IMR-90 (cell line): ENCODE measurements at regions not wholly inside any gene's neighbourhood (a gene's known extent, or its start where the extent isn't known, plus 50 kb on each side); places are given as distances from the start of the nearest gene placed in this dataset.

Experiments
- ATAC-seq: fragments of 200-7000 bp; cut with Tn5 transposase; 2 replicates; pipeline ENCODE4 v1.9.1; 2020; ENCODE audit warnings: low read depth, mild to moderate bottlenecking, moderate library complexity
- BruUV-seq: library from RNA; stranded (reverse); fragments of 400-500 nt; replicated peaks from 2 replicates; lab custom pipeline; 2021; lab: Mats Ljungman, UMichigan
- CTCF ChIA-PET: fragments of 300-600 bp; formaldehyde crosslinking; extraction: SDS; loops from one replicate; lab custom pipeline; 2021; ENCODE audit warnings: antibody characterized with exemption; lab: Yijun Ruan, JAX
- POLR2A ChIA-PET: fragments of 300-600 bp; sonication (Branson Sonifier 250); formaldehyde crosslinking; loops from one replicate; lab custom pipeline; 2022; ENCODE audit warnings: antibody characterized with exemption; ENCODE audit not compliant: unreplicated experiment; lab: Charles Lee
- DNase-seq: peaks from one replicate; pipeline ENCODE4 v3.0.0; 2013
- H2AFZ ChIP-seq: replicated peaks from 2 replicates; pipeline ENCODE3; 2013; ENCODE audit warnings: low read length, mild to moderate bottlenecking; ENCODE audit not compliant: poor library complexity
- H2AK5ac ChIP-seq: 2 replicates; pipeline ENCODE4 v1.6.1; 2013; ENCODE audit warnings: low read depth, low read length, inconsistent platforms
- H2AK9ac ChIP-seq: replicated peaks from 2 replicates; pipeline ENCODE3; 2013; ENCODE audit warnings: mild to moderate bottlenecking, low read depth, low read length, moderate library complexity; ENCODE audit not compliant: poor library complexity
- H2BK120ac ChIP-seq: 2 replicates; pipeline ENCODE4 v1.6.1; 2013; ENCODE audit warnings: low read depth, low read length, inconsistent platforms
- H2BK15ac ChIP-seq: 3 replicates; pipeline ENCODE4 v1.6.1; 2013; ENCODE audit warnings: low read depth, low read length, inconsistent platforms
- H2BK20ac ChIP-seq: 2 replicates; pipeline ENCODE4 v1.6.1; 2013; ENCODE audit warnings: low read depth, mild to moderate bottlenecking, inconsistent platforms, low read length, moderate library complexity
- H2BK5ac ChIP-seq: 2 replicates; pipeline ENCODE4 v1.6.1; 2013; ENCODE audit warnings: mild to moderate bottlenecking, low read depth, low read length, inconsistent platforms; ENCODE audit not compliant: poor library complexity, severe bottlenecking
- H3K14ac ChIP-seq: replicated peaks from 2 replicates; pipeline ENCODE4 v1.6.1; 2013; ENCODE audit warnings: low read depth, low read length, inconsistent platforms
- H3K18ac ChIP-seq: 2 replicates; pipeline ENCODE4 v1.6.1; 2013; ENCODE audit warnings: low read depth, low read length, control low read depth
- H3K23ac ChIP-seq: 2 replicates; pipeline ENCODE4 v1.6.1; 2013; ENCODE audit warnings: low read depth, low read length, inconsistent platforms
- H3K27ac ChIP-seq: 2 replicates; pipeline ENCODE4 v1.5.1; 2013; ENCODE audit warnings: mild to moderate bottlenecking, control low read depth, low read length; ENCODE audit not compliant: insufficient read depth
- H3K27me3 ChIP-seq: 2 replicates; pipeline ENCODE4 v1.6.1; 2013; ENCODE audit warnings: low read length; ENCODE audit not compliant: control insufficient read depth, insufficient read depth
- H3K36me3 ChIP-seq: 2 replicates; pipeline ENCODE4 v1.6.1; 2013; ENCODE audit warnings: low read length, mixed read lengths; ENCODE audit not compliant: control insufficient read depth, insufficient read depth
- H3K4ac ChIP-seq: 2 replicates; pipeline ENCODE4 v1.6.1; 2013; ENCODE audit warnings: low read depth, low read length, inconsistent platforms
- H3K4me1 ChIP-seq: 2 replicates; pipeline ENCODE4 v1.6.1; 2013; ENCODE audit warnings: low read length, mixed read lengths; ENCODE audit not compliant: control insufficient read depth, insufficient read depth
- H3K4me2 ChIP-seq: 2 replicates; pipeline ENCODE4 v1.6.1; 2013; ENCODE audit warnings: low read depth, mild to moderate bottlenecking, control low read depth, low read length, moderate library complexity
- H3K4me3 ChIP-seq: 2 replicates; pipeline ENCODE4 v1.5.1; 2013; ENCODE audit warnings: low read depth, mild to moderate bottlenecking, control low read depth, low read length, moderate library complexity; ENCODE audit not compliant: insufficient read depth
- H3K56ac ChIP-seq: 2 replicates; pipeline ENCODE4 v1.6.1; 2013; ENCODE audit warnings: low read length, inconsistent platforms; ENCODE audit not compliant: insufficient read depth; ENCODE audit errors: extremely low read depth
- H3K79me1 ChIP-seq, 2 experiments: 2 replicates each; pipeline ENCODE4 v1.6.1; 2013; ENCODE audit warnings: low read length in 2 of 2, inconsistent platforms in 1 of 2, low read depth in 1 of 2
- H3K9ac ChIP-seq: 2 replicates; pipeline ENCODE4 v1.6.1; 2013; ENCODE audit warnings: low read depth, low read length, control low read depth
- H3K9me1 ChIP-seq: 2 replicates; pipeline ENCODE4 v1.6.1; 2013; ENCODE audit warnings: low read length, inconsistent platforms; ENCODE audit not compliant: insufficient read depth
- H3K9me3 ChIP-seq: 2 replicates; pipeline ENCODE4 v1.6.1; 2013; ENCODE audit warnings: low read length; ENCODE audit not compliant: control insufficient read depth, insufficient read depth
- H4K20me1 ChIP-seq: 2 replicates; pipeline ENCODE4 v1.6.1; 2013; ENCODE audit warnings: low read length, inconsistent platforms; ENCODE audit not compliant: insufficient read depth
- H4K5ac ChIP-seq: 2 replicates; pipeline ENCODE4 v1.6.1; 2013; ENCODE audit warnings: mild to moderate bottlenecking, low read depth, low read length, control low read depth
- H4K8ac ChIP-seq, 2 experiments: 2 replicates each; pipeline ENCODE4 v1.6.1; 2013; ENCODE audit warnings: low read depth in 2 of 2, low read length in 2 of 2, control low read depth in 1 of 2, inconsistent platforms in 1 of 2
- H4K91ac ChIP-seq: 2 replicates; pipeline ENCODE4 v1.6.1; 2013; ENCODE audit warnings: low read depth, low read length, inconsistent platforms; ENCODE audit not compliant: insufficient read depth
- BHLHE40 ChIP-seq: fragments of 150-350 bp; IDR thresholded peaks from 2 replicates; pipeline ENCODE4 v1.6.1; 2016; ENCODE audit warnings: mild to moderate bottlenecking, low read depth, low read length
- CEBPB ChIP-seq: IDR thresholded peaks from 2 replicates; pipeline ENCODE4 v1.6.1; 2012; ENCODE audit warnings: low read depth, low read length, improper control_type of control experiment
- ELK1 ChIP-seq: fragments of 150-350 bp; IDR thresholded peaks from 2 replicates; pipeline ENCODE4 v1.6.1; 2016; ENCODE audit warnings: low read depth, mild to moderate bottlenecking, low read length, moderate library complexity, borderline replicate concordance
- FOS ChIP-seq: fragments of 150-350 bp; IDR thresholded peaks from 2 replicates; pipeline ENCODE4 v1.6.1; 2016; ENCODE audit warnings: low read depth, low read length
- MAFK ChIP-seq: IDR thresholded peaks from 2 replicates; pipeline ENCODE4 v1.6.1; 2012; ENCODE audit warnings: low read depth, low read length, improper control_type of control experiment
- MAZ ChIP-seq: IDR thresholded peaks from 2 replicates; pipeline ENCODE4 v1.6.1; 2012; ENCODE audit warnings: low read depth, mild to moderate bottlenecking, low read length, improper control_type of control experiment, moderate library complexity, borderline replicate concordance
- MXI1 ChIP-seq: IDR thresholded peaks from 2 replicates; pipeline ENCODE4 v1.6.1; 2012; ENCODE audit warnings: low read depth, mild to moderate bottlenecking, low read length, moderate library complexity, borderline replicate concordance
- NFE2L2 ChIP-seq: fragments of 150-350 bp; IDR thresholded peaks from 2 replicates; pipeline ENCODE4 v1.6.1; 2016; ENCODE audit warnings: low read depth, mild to moderate bottlenecking, low read length
- POLR2A ChIP-seq: IDR thresholded peaks from 2 replicates; pipeline ENCODE4 v1.6.1; 2012; ENCODE audit warnings: mild to moderate bottlenecking, low read depth, low read length
- RAD21 ChIP-seq: IDR thresholded peaks from 2 replicates; pipeline ENCODE4 v1.6.1; 2012; ENCODE audit warnings: low read length, improper control_type of control experiment
- RCOR1 ChIP-seq: IDR thresholded peaks from 2 replicates; pipeline ENCODE4 v1.6.1; 2012; ENCODE audit warnings: mild to moderate bottlenecking, low read length, improper control_type of control experiment; ENCODE audit not compliant: insufficient replicate concordance
- RFX5 ChIP-seq: IDR thresholded peaks from 2 replicates; pipeline ENCODE4 v1.8.0; 2012; ENCODE audit warnings: low read depth, mild to moderate bottlenecking, low read length, moderate library complexity
- SMC3 ChIP-seq: fragments of 150-350 bp; IDR thresholded peaks from 2 replicates; pipeline ENCODE4 v1.6.1; 2016; ENCODE audit warnings: low read depth, mild to moderate bottlenecking, antibody characterized with exemption, low read length, moderate library complexity
- USF2 ChIP-seq: fragments of 150-350 bp; IDR thresholded peaks from 2 replicates; pipeline ENCODE4 v1.6.1; 2017; ENCODE audit warnings: mild to moderate bottlenecking, antibody characterized with exemption, low read length, low read depth
- WGBS, 2 experiments: methylation state at CpG; one replicate each; pipeline versions ENCODE4 v1.1.5 to v1.1.7; 2013; ENCODE audit warnings: missing lambda C conversion rate in 2 of 2; ENCODE audit not compliant: insufficient read length in 1 of 2; ENCODE audit errors: extremely low coverage in 2 of 2; 5-methylcytosine and 5-hydroxymethylcytosine counted together
- dilution Hi-C: fragments of 300-500 bp; cut with HindIII; formaldehyde crosslinking; loops from one replicate; pipeline ENCODE4 v1.14.3; 2018; ENCODE audit warnings: low sequenced_read_pairs; ENCODE audit not compliant: unreplicated experiment
- in situ Hi-C: fragments of 300-500 bp; cut with MboI; formaldehyde crosslinking; loops from 3 replicates; pipeline ENCODE4 v1.14.3; 2019; ENCODE audit warnings: low sequenced_read_pairs, inconsistent platforms, mixed read lengths
- intact Hi-C: fragments of 100-400 bp; cut with micrococcal nuclease; formaldehyde crosslinking; loops from 2 replicates; pipeline ENCODE4 v1.10.0; 2022

- Histone ChIP-seq H4K8ac (peak overlapping the region in 1 of 2 experiments; percentile 48; a peak in 2 of 4 replicates), H3K4me3 (no peak overlapping the region), H4K91ac (no peak overlapping the region; the same call in 1 of the 2 replicates), H2BK5ac (peak overlapping the region; percentile 79), H2BK120ac (peak overlapping the region; percentile 64; the same call in 1 of the 2 replicates), H3K56ac (no peak overlapping the region; the same call in 1 of the 2 replicates), H2AFZ (no peak overlapping the region), H3K9me3 (no peaks in the 10 kb centered on the region), H3K23ac (peak overlapping the region; percentile 12), H3K36me3 (no peaks in the 10 kb centered on the region), H2AK9ac (no peak overlapping the region), H3K18ac (peak overlapping the region; percentile 50; the same call in 1 of the 2 replicates), H3K14ac (0 out of 2 replicates have a peak overlapping the region, but pooled peaks have one; percentile 78), H3K4me1 (peaks cover 3% of the 10 kb centered on the region; the same call in 1 of the 2 replicates), H2BK20ac (peak overlapping the region; percentile 46), H2BK15ac (peak overlapping the region; percentile 74; the same call in 1 of the 3 replicates), H4K5ac (0 out of 2 replicates have a peak overlapping the region, but pooled peaks have one; percentile 15), H3K4ac (peak overlapping the region; percentile 25; the same call in 1 of the 2 replicates), H3K79me1 (no peaks in the 10 kb centered on the region), H4K20me1 (no peaks in the 10 kb centered on the region), H3K4me2 (peak overlapping the region; percentile 48; the same call in 1 of the 2 replicates), H3K9me1 (no peaks in the 10 kb centered on the region), H2AK5ac (no peak overlapping the region), H3K9ac (0 out of 2 replicates have a peak overlapping the region, but pooled peaks have one; percentile 44), H3K27me3 (no peaks in the 10 kb centered on the region), H3K27ac (peak overlapping the region; percentile 67; the same call in 1 of the 2 replicates)
- no peak for TF ChIP-seq RCOR1
- no peak for TF ChIP-seq SMC3
- no peak for TF ChIP-seq CEBPB
- TF ChIP-seq POLR2A, result no peak
- TF ChIP-seq MAZ, result no peak
- no peak for TF ChIP-seq BHLHE40
- TF ChIP-seq ELK1, result no peak
- no peak for TF ChIP-seq RFX5
- TF ChIP-seq MAFK, result no peak
- no peak for TF ChIP-seq MXI1
- no peak for TF ChIP-seq FOS
- TF ChIP-seq RAD21, result no peak
- TF ChIP-seq USF2, result no peak
- no peak for TF ChIP-seq NFE2L2
- intact Hi-C loops, result loop anchor here (10.0 kb wide), 1 partner anchor 431 kb away; no protein-coding TSS in a partner anchor
- ATAC-seq, result peak; percentile 77
- ChIA-PET POLR2A (no interaction called here), CTCF (no interaction called here)
- in situ Hi-C loops, result no loop called here
- WGBS, 2 experiments, result 67% methylated on average over 2 of the region's 5 CpGs; no CpG with 5 or more reads in 1 of the 2 experiments
- dilution Hi-C loops, result no loop called here
- BruUV-seq, result no TSS peak
- peak; percentile 57 for DNase-seq
These were observed 181.2 kb downstream of the WNT5A start for GRCh38 chr3:55305696-55306485.
